ENCODE measurements at regions not wholly inside any gene's neighbourhood (a gene's known extent, or its start where the extent isn't known, plus 50 kb on each side); places are given as distances from the start of the nearest gene placed in this dataset.

- Histone ChIP-seq H3K36me3 (ENCODE audit: control insufficient read depth, insufficient read depth, low read length) (no peaks in the 10 kb centered on the region), H3K4me1 (ENCODE audit: control insufficient read depth, insufficient read depth, low read length) (no peaks in the 10 kb centered on the region), H3K27me3 (ENCODE audit: control insufficient read depth, insufficient read depth, low read length) (no peaks in the 10 kb centered on the region), H3K9me3 (ENCODE audit: control insufficient read depth, insufficient read depth, low read depth, low read length) (peaks cover 49% of the 10 kb centered on the region), H3K4me3 (ENCODE audit: low read depth, low read length) (no peak overlapping the region), H3K27ac (ENCODE audit: low read depth, low read length) (no peak overlapping the region), H3K9ac (ENCODE audit: low read length) (no peak overlapping the region)
Measured at GRCh38 chrX:46398874-46399273, 146.3 kb downstream of the ZNF674 start.

GRCh38 chrX:46398126-46398525 lies 147.1 kb downstream of the ZNF674 start:
- peaks cover 52% of the 10 kb centered on the region for H3K9me3 ChIP-seq (ENCODE audit: control insufficient read depth, insufficient read depth, low read depth, low read length)
- no peaks in the 10 kb centered on the region for H3K4me1 ChIP-seq (ENCODE audit: control insufficient read depth, insufficient read depth, low read length)
- H3K27me3 ChIP-seq (ENCODE audit: control insufficient read depth, insufficient read depth, low read length), result no peaks in the 10 kb centered on the region
- H3K4me3 ChIP-seq (ENCODE audit: low read depth, low read length), result no peak overlapping the region
- no peaks in the 10 kb centered on the region for H3K36me3 ChIP-seq (ENCODE audit: control insufficient read depth, insufficient read depth, low read length)
- no peak overlapping the region for H3K27ac ChIP-seq (ENCODE audit: low read depth, low read length)
- no peak overlapping the region for H3K9ac ChIP-seq (ENCODE audit: low read length)

- Histone ChIP-seq H3K9me3 (ENCODE audit: control insufficient read depth, insufficient read depth, low read depth, low read length) (peaks cover 37% of the 10 kb centered on the region), H3K4me3 (ENCODE audit: low read depth, low read length) (no peak overlapping the region), H3K36me3 (ENCODE audit: control insufficient read depth, insufficient read depth, low read length) (no peaks in the 10 kb centered on the region), H3K27ac (ENCODE audit: low read depth, low read length) (no peak overlapping the region), H3K27me3 (ENCODE audit: control insufficient read depth, insufficient read depth, low read length) (no peaks in the 10 kb centered on the region), H3K9ac (ENCODE audit: low read length) (no peak overlapping the region), H3K4me1 (ENCODE audit: control insufficient read depth, insufficient read depth, low read length) (no peaks in the 10 kb centered on the region)
Measured at GRCh38 chrX:46386511-46386910, 158.7 kb downstream of the ZNF674 start.

- Histone ChIP-seq H3K27ac (ENCODE audit: low read depth, low read length) (no peak overlapping the region), H3K27me3 (ENCODE audit: control insufficient read depth, insufficient read depth, low read length) (no peaks in the 10 kb centered on the region), H3K4me3 (ENCODE audit: low read depth, low read length) (no peak overlapping the region), H3K4me1 (ENCODE audit: control insufficient read depth, insufficient read depth, low read length) (no peaks in the 10 kb centered on the region), H3K9me3 (ENCODE audit: control insufficient read depth, insufficient read depth, low read depth, low read length) (peaks cover 20% of the 10 kb centered on the region), H3K9ac (ENCODE audit: low read length) (no peak overlapping the region), H3K36me3 (ENCODE audit: control insufficient read depth, insufficient read depth, low read length) (no peaks in the 10 kb centered on the region)
Measured at GRCh38 chrX:46383006-46383405, 162.2 kb downstream of the ZNF674 start.

- H3K4me1 ChIP-seq (ENCODE audit: control insufficient read depth, insufficient read depth, low read length), result no peaks in the 10 kb centered on the region
Measured at GRCh38 chrX:46382595-46382994, 162.6 kb downstream of the ZNF674 start.

GRCh38 chrX:46381630-46382029 lies 163.6 kb downstream of the ZNF674 start:
- Histone ChIP-seq H3K9me3 (ENCODE audit: control insufficient read depth, insufficient read depth, low read depth, low read length) (peaks cover 13% of the 10 kb centered on the region), H3K27ac (ENCODE audit: low read depth, low read length) (no peak overlapping the region)

More at GRCh38 chrX:46382595-46382994, 162.6 kb downstream of the ZNF674 start:
- no peaks in the 10 kb centered on the region for H3K36me3 ChIP-seq (ENCODE audit: control insufficient read depth, insufficient read depth, low read length)
- no peaks in the 10 kb centered on the region for H3K27me3 ChIP-seq (ENCODE audit: control insufficient read depth, insufficient read depth, low read length)
- H3K9ac ChIP-seq (ENCODE audit: low read length), result no peak overlapping the region
- peaks cover 20% of the 10 kb centered on the region for H3K9me3 ChIP-seq (ENCODE audit: control insufficient read depth, insufficient read depth, low read depth, low read length)
- no peak overlapping the region for H3K27ac ChIP-seq (ENCODE audit: low read depth, low read length)
- no peak overlapping the region for H3K4me3 ChIP-seq (ENCODE audit: low read depth, low read length)

GRCh38 chrX:46380148-46380752 lies 165.0 kb downstream of the ZNF674 start:
- H3K27ac ChIP-seq (ENCODE audit: low read depth, low read length), result no peak overlapping the region; the same call in 1 of the 2 replicates
- H3K4me3 ChIP-seq (ENCODE audit: low read depth, low read length), result no peak overlapping the region
- peaks cover 10% of the 10 kb centered on the region; the same call in 1 of the 2 replicates for H3K9me3 ChIP-seq (ENCODE audit: control insufficient read depth, insufficient read depth, low read depth, low read length)
- peaks cover 8% of the 10 kb centered on the region for H3K4me1 ChIP-seq (ENCODE audit: control insufficient read depth, insufficient read depth, low read length)
- H3K36me3 ChIP-seq (ENCODE audit: control insufficient read depth, insufficient read depth, low read length), result no peaks in the 10 kb centered on the region
- no peak overlapping the region for H3K9ac ChIP-seq (ENCODE audit: low read length)
- no peaks in the 10 kb centered on the region for H3K27me3 ChIP-seq (ENCODE audit: control insufficient read depth, insufficient read depth, low read length)

More at GRCh38 chrX:46381630-46382029, 163.6 kb downstream of the ZNF674 start:
- no peak overlapping the region for H3K9ac ChIP-seq (ENCODE audit: low read length)
- H3K4me1 ChIP-seq (ENCODE audit: control insufficient read depth, insufficient read depth, low read length), result no peaks in the 10 kb centered on the region
- no peak overlapping the region for H3K4me3 ChIP-seq (ENCODE audit: low read depth, low read length)
- H3K27me3 ChIP-seq (ENCODE audit: control insufficient read depth, insufficient read depth, low read length), result no peaks in the 10 kb centered on the region
- no peaks in the 10 kb centered on the region for H3K36me3 ChIP-seq (ENCODE audit: control insufficient read depth, insufficient read depth, low read length)

- no peak overlapping the region for H3K4me3 ChIP-seq (ENCODE audit: low read depth, low read length)
- peak overlapping the region; percentile 50; the same call in 1 of the 2 replicates for H3K27ac ChIP-seq (ENCODE audit: low read depth, low read length)
- H3K9ac ChIP-seq (ENCODE audit: low read length), result peak overlapping the region; percentile 47
- no peaks in the 10 kb centered on the region for H3K27me3 ChIP-seq (ENCODE audit: control insufficient read depth, insufficient read depth, low read length)
- no peaks in the 10 kb centered on the region for H3K36me3 ChIP-seq (ENCODE audit: control insufficient read depth, insufficient read depth, low read length)
- peaks cover 11% of the 10 kb centered on the region for H3K4me1 ChIP-seq (ENCODE audit: control insufficient read depth, insufficient read depth, low read length)
- H3K9me3 ChIP-seq (ENCODE audit: control insufficient read depth, insufficient read depth, low read depth, low read length), result peaks cover 10% of the 10 kb centered on the region; the same call in 1 of the 2 replicates
Measured at GRCh38 chrX:46376246-46376885, 168.9 kb downstream of the ZNF674 start.

GRCh38 chrX:46375831-46376230 lies 169.4 kb downstream of the ZNF674 start:
- H3K27ac ChIP-seq (ENCODE audit: low read depth, low read length), result peak overlapping the region; percentile 50; the same call in 1 of the 2 replicates
- peaks cover 10% of the 10 kb centered on the region; the same call in 1 of the 2 replicates for H3K9me3 ChIP-seq (ENCODE audit: control insufficient read depth, insufficient read depth, low read depth, low read length)
- H3K27me3 ChIP-seq (ENCODE audit: control insufficient read depth, insufficient read depth, low read length), result no peaks in the 10 kb centered on the region
- H3K9ac ChIP-seq (ENCODE audit: low read length), result no peak overlapping the region
- H3K36me3 ChIP-seq (ENCODE audit: control insufficient read depth, insufficient read depth, low read length), result no peaks in the 10 kb centered on the region
- H3K4me3 ChIP-seq (ENCODE audit: low read depth, low read length), result no peak overlapping the region
- peaks cover 11% of the 10 kb centered on the region for H3K4me1 ChIP-seq (ENCODE audit: control insufficient read depth, insufficient read depth, low read length)

GRCh38 chrX:46374371-46374770 lies 170.8 kb downstream of the ZNF674 start:
- Histone ChIP-seq H3K4me3 (ENCODE audit: low read depth, low read length) (no peak overlapping the region), H3K27me3 (ENCODE audit: control insufficient read depth, insufficient read depth, low read length) (no peaks in the 10 kb centered on the region), H3K27ac (ENCODE audit: low read depth, low read length) (no peak overlapping the region), H3K36me3 (ENCODE audit: control insufficient read depth, insufficient read depth, low read length) (no peaks in the 10 kb centered on the region), H3K9ac (ENCODE audit: low read length) (no peak overlapping the region), H3K9me3 (ENCODE audit: control insufficient read depth, insufficient read depth, low read depth, low read length) (peaks cover 13% of the 10 kb centered on the region; the same call in 1 of the 2 replicates), H3K4me1 (ENCODE audit: control insufficient read depth, insufficient read depth, low read length) (peaks cover 11% of the 10 kb centered on the region)

GRCh38 chrX:46367491-46367890 lies 177.7 kb downstream of the ZNF674 start:
- Histone ChIP-seq H3K27ac (ENCODE audit: low read depth, low read length) (peak overlapping the region; percentile 36; the same call in 1 of the 2 replicates), H3K4me3 (ENCODE audit: low read depth, low read length) (no peak overlapping the region), H3K9me3 (ENCODE audit: control insufficient read depth, insufficient read depth, low read depth, low read length) (peaks cover 3% of the 10 kb centered on the region; the same call in 1 of the 2 replicates)

More at GRCh38 chrX:46367491-46367890, 177.7 kb downstream of the ZNF674 start:
- H3K4me1 ChIP-seq (ENCODE audit: control insufficient read depth, insufficient read depth, low read length), result peaks cover 7% of the 10 kb centered on the region
- no peak overlapping the region for H3K9ac ChIP-seq (ENCODE audit: low read length)
- no peaks in the 10 kb centered on the region for H3K36me3 ChIP-seq (ENCODE audit: control insufficient read depth, insufficient read depth, low read length)
- H3K27me3 ChIP-seq (ENCODE audit: control insufficient read depth, insufficient read depth, low read length), result no peaks in the 10 kb centered on the region

All from HUES6 (cell line).